Endothelial cell of umbilical vein (primary cell): ENCODE measurements at regions not wholly inside any gene's neighbourhood (a gene's known extent, or its start where the extent isn't known, plus 50 kb on each side); places are given as distances from the start of the nearest gene placed in this dataset.

Experiments
- BruUV-seq: library from RNA; stranded (reverse); fragments of 400-500 nt; replicated peaks from 2 replicates; lab custom pipeline; 2021; lab: Mats Ljungman, UMichigan
- CTCF ChIA-PET: fragments of 300-600, 350-600 bp; sonication (Branson Sonifier 250); formaldehyde crosslinking; loops from one replicate; lab custom pipeline; 2021; ENCODE audit warnings: antibody characterized with exemption, inconsistent platforms; lab: Charles Lee
- POLR2A ChIA-PET: fragments of 300-600, 350-600 bp; sonication (Branson Sonifier 250); formaldehyde crosslinking; loops from one replicate; lab custom pipeline; 2021; ENCODE audit warnings: antibody characterized with exemption, inconsistent platforms; lab: Charles Lee
- DNase-seq: peaks from one replicate; pipeline ENCODE4 v3.0.0-alpha.2; 2011; ENCODE audit warnings: low read depth, low spot score
- FAIRE-seq: peaks from 2 replicates; lab custom pipeline; 2011; peaks lifted over from hg19 to GRCh38; lab: Jason Lieb, UNC
- H2AFZ ChIP-seq: 2 replicates; pipeline ENCODE4 v1.6.0; 2012; ENCODE audit warnings: low read depth, low read length, control low read depth, inconsistent platforms
- H3K27ac ChIP-seq: 2 replicates; pipeline ENCODE4 v1.5.1; 2011; ENCODE audit warnings: low read depth, mild to moderate bottlenecking, control low read depth, low read length, moderate library complexity; ENCODE audit not compliant: insufficient read depth
- H3K27me3 ChIP-seq, 2 experiments: 2 replicates each; pipeline versions ENCODE4 v1.6.0 to v1.6.1; 2011; ENCODE audit warnings: low read length in 2 of 2, mixed read lengths in 1 of 2; ENCODE audit not compliant: control insufficient read depth in 2 of 2, insufficient read depth in 2 of 2
- H3K36me3 ChIP-seq, 2 experiments: 2 replicates in 1 of 2; 3 replicates in 1 of 2; pipeline ENCODE4 v1.5.1; 2011; ENCODE audit warnings: low read length in 2 of 2, mild to moderate bottlenecking in 1 of 2, moderate library complexity in 1 of 2; ENCODE audit not compliant: control insufficient read depth in 2 of 2, insufficient read depth in 2 of 2; ENCODE audit errors: extremely low read depth in 1 of 2
- H3K4me1 ChIP-seq: 3 replicates; pipeline ENCODE4 v1.5.1; 2011; ENCODE audit warnings: mild to moderate bottlenecking, low read length; ENCODE audit not compliant: control insufficient read depth, insufficient read depth; ENCODE audit errors: extremely low read depth
- H3K4me2 ChIP-seq: 2 replicates; pipeline ENCODE4 v1.6.1; 2011; ENCODE audit warnings: low read length, control low read depth, mixed read lengths; ENCODE audit not compliant: insufficient read depth
- H3K4me3 ChIP-seq, 3 experiments: fragments of 200-600 bp in 1 of 3; sonication (generic), shearing (Covaris generic) in 1 of 3; replicated peaks in 1 of 3; 2 replicates each; pipeline ENCODE4 v1.5.1; 2011 to 2016; ENCODE audit warnings: control low read depth in 3 of 3, low read length in 3 of 3, mild to moderate bottlenecking in 2 of 3, inconsistent platforms in 1 of 3, low read depth in 1 of 3, moderate library complexity in 1 of 3; ENCODE audit not compliant: insufficient read depth in 1 of 3
- H3K79me2 ChIP-seq: 2 replicates; pipeline ENCODE4 v1.6.0; 2012; ENCODE audit warnings: low read length, inconsistent platforms; ENCODE audit not compliant: control insufficient read depth, insufficient read depth
- H3K9ac ChIP-seq: replicated peaks from 2 replicates; pipeline ENCODE3; 2011; ENCODE audit warnings: low read length, control low read depth; ENCODE audit not compliant: insufficient read depth; ENCODE audit errors: extremely low read depth
- H3K9me1 ChIP-seq: replicated peaks from 3 replicates; pipeline ENCODE4 v1.6.0; 2011; ENCODE audit warnings: mild to moderate bottlenecking, low read length; ENCODE audit not compliant: control insufficient read depth, insufficient read depth; ENCODE audit errors: extremely low read depth
- H3K9me3 ChIP-seq: replicated peaks from 2 replicates; pipeline ENCODE4 v1.5.1; 2012; ENCODE audit warnings: low read length, inconsistent platforms; ENCODE audit not compliant: control insufficient read depth, insufficient read depth
- H4K20me1 ChIP-seq: replicated peaks from 2 replicates; pipeline ENCODE3; 2011; ENCODE audit warnings: mild to moderate bottlenecking, low read length; ENCODE audit not compliant: control insufficient read depth, insufficient read depth; ENCODE audit errors: extremely low read depth
- EZH2 ChIP-seq: IDR thresholded peaks from 2 replicates; pipeline ENCODE4 v1.6.1; 2012; ENCODE audit warnings: borderline replicate concordance, low read depth, mild to moderate bottlenecking, moderate library complexity, low read length, inconsistent platforms; ENCODE audit not compliant: severe bottlenecking
- FOS ChIP-seq: IDR thresholded peaks from 2 replicates; pipeline ENCODE4 v1.6.1; 2011; ENCODE audit warnings: mild to moderate bottlenecking, low read length, moderate library complexity, borderline replicate concordance; ENCODE audit not compliant: insufficient read depth
- GATA2 ChIP-seq: IDR thresholded peaks from 2 replicates; pipeline ENCODE4 v1.7.0; 2011; ENCODE audit warnings: low read depth, mild to moderate bottlenecking, moderate library complexity, mixed read lengths, low read length; ENCODE audit not compliant: insufficient read length, insufficient read depth
- JUN ChIP-seq: IDR thresholded peaks from 2 replicates; pipeline ENCODE4 v1.6.1; 2011; ENCODE audit warnings: borderline replicate concordance, low read depth; ENCODE audit not compliant: insufficient read length, insufficient read depth
- MYC ChIP-seq: IDR thresholded peaks from one replicate; pipeline ENCODE4 v1.6.1; 2011; ENCODE audit warnings: mild to moderate bottlenecking, low read depth, low read length
- POLR2A ChIP-seq: IDR thresholded peaks from 2 replicates; pipeline ENCODE4 v1.6.1; 2012; ENCODE audit warnings: low read depth, mild to moderate bottlenecking, control low read depth, low read length
- POLR2AphosphoS5 ChIP-seq: IDR thresholded peaks from 2 replicates; pipeline ENCODE4 v1.6.1; 2012; ENCODE audit warnings: low read depth, mild to moderate bottlenecking, control low read depth, low read length, moderate library complexity; ENCODE audit not compliant: insufficient read depth
- dilution Hi-C: fragments of 300-500 bp; cut with MboI; formaldehyde crosslinking; loops from one replicate; pipeline ENCODE4 v1.15.0; 2019; ENCODE audit warnings: low sequenced_read_pairs; ENCODE audit not compliant: extremely low pct_ligation_motif_present
- intact Hi-C: fragments of 100-400 bp; cut with micrococcal nuclease; formaldehyde crosslinking; loops from one replicate; pipeline ENCODE4 v1.10.0; 2022
- TF ChIP-seq, protein P1 (sequence below), 2 donors: IDR thresholded peaks; 1 replicate in 1 of 2; 2 replicates in 1 of 2; pipeline ENCODE4 v1.5.1; 2011; ENCODE audit warnings: low read length in 2 of 2, mild to moderate bottlenecking in 2 of 2, moderate library complexity in 2 of 2, control low read depth in 1 of 2, inconsistent platforms in 1 of 2, low read depth in 1 of 2; ENCODE audit not compliant: insufficient read depth in 1 of 2; ENCODE audit errors: extremely low read depth in 1 of 2
- TF ChIP-seq, protein P2 (sequence below): IDR thresholded peaks from 2 replicates; pipeline ENCODE4 v1.6.1; 2011; ENCODE audit not compliant: insufficient read depth, insufficient read length

DNA sequence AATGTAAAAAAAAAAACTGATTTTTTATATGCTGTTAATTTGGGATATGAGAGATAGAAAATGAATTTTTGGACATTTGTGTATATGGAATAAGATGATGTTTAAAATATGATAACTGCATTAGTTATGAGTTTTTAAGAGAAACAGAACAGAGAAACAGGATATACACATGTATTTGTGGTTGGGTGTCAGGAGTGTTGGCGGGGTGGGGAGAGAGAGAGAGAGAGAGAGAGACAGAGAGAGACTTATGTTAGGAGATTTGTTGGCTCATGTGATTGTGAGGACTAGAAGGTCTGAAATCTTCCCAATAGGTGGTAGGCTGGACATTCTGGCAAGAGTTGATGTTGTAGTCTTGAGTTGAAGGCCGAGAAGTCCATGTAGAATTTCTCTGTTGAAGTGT lies 1121.6 kb upstream of the GBE1 start:
- no peak overlapping the region for H3K4me3 ChIP-seq
- H3K4me1 ChIP-seq: no peaks in the 10 kb centered on the region
- H2AFZ ChIP-seq: no peak overlapping the region
- no peaks in the 10 kb centered on the region for H3K36me3 ChIP-seq
- dilution Hi-C loops (no loop called here), intact Hi-C loops (no loop called here)
- no peak for DNase-seq
- ChIA-PET POLR2A (no interaction called here), CTCF (no interaction called here)
- BruUV-seq: no TSS peak
- TF ChIP-seq FOS (no peak), GATA2 (no peak), JUN (no peak), POLR2A (no peak), MYC (no peak), POLR2AphosphoS5 (no peak), EZH2 (no peak)
- TF ChIP-seq, protein P1, sequence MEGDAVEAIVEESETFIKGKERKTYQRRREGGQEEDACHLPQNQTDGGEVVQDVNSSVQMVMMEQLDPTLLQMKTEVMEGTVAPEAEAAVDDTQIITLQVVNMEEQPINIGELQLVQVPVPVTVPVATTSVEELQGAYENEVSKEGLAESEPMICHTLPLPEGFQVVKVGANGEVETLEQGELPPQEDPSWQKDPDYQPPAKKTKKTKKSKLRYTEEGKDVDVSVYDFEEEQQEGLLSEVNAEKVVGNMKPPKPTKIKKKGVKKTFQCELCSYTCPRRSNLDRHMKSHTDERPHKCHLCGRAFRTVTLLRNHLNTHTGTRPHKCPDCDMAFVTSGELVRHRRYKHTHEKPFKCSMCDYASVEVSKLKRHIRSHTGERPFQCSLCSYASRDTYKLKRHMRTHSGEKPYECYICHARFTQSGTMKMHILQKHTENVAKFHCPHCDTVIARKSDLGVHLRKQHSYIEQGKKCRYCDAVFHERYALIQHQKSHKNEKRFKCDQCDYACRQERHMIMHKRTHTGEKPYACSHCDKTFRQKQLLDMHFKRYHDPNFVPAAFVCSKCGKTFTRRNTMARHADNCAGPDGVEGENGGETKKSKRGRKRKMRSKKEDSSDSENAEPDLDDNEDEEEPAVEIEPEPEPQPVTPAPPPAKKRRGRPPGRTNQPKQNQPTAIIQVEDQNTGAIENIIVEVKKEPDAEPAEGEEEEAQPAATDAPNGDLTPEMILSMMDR (IDR thresholded peaks at IDR 0.05; ENCODE audit: extremely low read depth in 1 of 2, insufficient read depth in 1 of 2, low read depth in 1 of 2, low read length in 2 of 2): no peak
- TF ChIP-seq, protein P2, sequence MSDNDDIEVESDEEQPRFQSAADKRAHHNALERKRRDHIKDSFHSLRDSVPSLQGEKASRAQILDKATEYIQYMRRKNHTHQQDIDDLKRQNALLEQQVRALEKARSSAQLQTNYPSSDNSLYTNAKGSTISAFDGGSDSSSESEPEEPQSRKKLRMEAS: no peak
- H3K27me3 ChIP-seq: no peaks in the 10 kb centered on the region
- H4K20me1 ChIP-seq: no peaks in the 10 kb centered on the region
- H3K79me2 ChIP-seq: no peaks in the 10 kb centered on the region
- no peak overlapping the region for H3K4me2 ChIP-seq
- H3K27ac ChIP-seq: no peak overlapping the region
- FAIRE-seq: no peak
- no peaks in the 10 kb centered on the region for H3K9me3 ChIP-seq
- no peak overlapping the region for H3K9ac ChIP-seq
- no peaks in the 10 kb centered on the region for H3K9me1 ChIP-seq
